Urinary bladder (tissue), 3 donors: ENCODE measurements at regions not wholly inside any gene's neighbourhood (a gene's known extent, or its start where the extent isn't known, plus 50 kb on each side); places are given as distances from the start of the nearest gene placed in this dataset.

Experiments
- DNase-seq: peaks from one replicate; pipeline ENCODE4 v3.0.0-alpha.2; 2015; ENCODE audit errors: extremely low spot score
- H3K27ac ChIP-seq: one replicate; pipeline ENCODE4 v1.5.1; 2013; ENCODE audit warnings: low read depth, mild to moderate bottlenecking, moderate library complexity
- H3K36me3 ChIP-seq: one replicate; pipeline ENCODE4 v1.6.1; 2013; ENCODE audit warnings: mild to moderate bottlenecking, moderate library complexity; ENCODE audit not compliant: insufficient read depth
- H3K4me1 ChIP-seq: one replicate; pipeline ENCODE4 v1.6.1; 2013; ENCODE audit warnings: mild to moderate bottlenecking, moderate library complexity; ENCODE audit not compliant: insufficient read depth
- H3K4me3 ChIP-seq: one replicate; pipeline ENCODE4 v1.5.1; 2013; ENCODE audit warnings: low read depth, low read length
- WGBS: extraction: QIAGEN DNeasy Blood & Tissue Kit; methylation state at CpG from one replicate; pipeline ENCODE4 v1.1.7; 2013; 5-methylcytosine and 5-hydroxymethylcytosine counted together
- donor health status: healthy with polysubstance abuse.
- donor health status: healthy.

GRCh38 chr18:22486667-22487066 is 69.0 kb upstream of the CTAGE1 start:
- DNase-seq, result no peak
- 17% methylated on average over 1 of the region's 1 CpG for WGBS
- H3K36me3 ChIP-seq, result no peaks in the 10 kb centered on the region
- H3K4me3 ChIP-seq, result no peak overlapping the region
- no peaks in the 10 kb centered on the region for H3K4me1 ChIP-seq
- no peak overlapping the region for H3K27ac ChIP-seq

DNA sequence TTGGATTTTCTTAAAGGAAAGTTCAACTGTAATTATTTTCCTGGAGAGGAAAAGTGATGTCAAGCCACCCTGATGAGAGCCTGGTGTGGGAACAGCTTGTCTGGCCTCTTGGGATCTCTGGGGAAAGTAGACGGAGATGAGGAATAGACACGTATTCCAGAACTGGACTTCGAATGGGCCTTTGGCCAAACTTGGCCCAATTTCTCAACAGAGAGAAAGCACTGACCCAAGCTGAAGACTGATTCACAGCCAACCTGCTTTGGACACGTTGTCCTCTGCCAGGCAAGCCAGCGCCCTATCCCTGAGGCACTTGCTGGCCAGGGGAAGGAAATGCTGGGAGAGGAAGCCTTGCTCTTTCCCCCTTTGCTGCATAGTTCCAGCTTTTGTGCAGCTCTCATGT is 70.8 kb upstream of the CTAGE1 start:
- no peak for DNase-seq

GRCh38 chr18:22489704-22490103 is 72.0 kb upstream of the CTAGE1 start:
- Histone ChIP-seq H3K4me1 (no peaks in the 10 kb centered on the region), H3K27ac (no peak overlapping the region), H3K36me3 (no peaks in the 10 kb centered on the region), H3K4me3 (no peak overlapping the region)
- WGBS, result 35% methylated on average over 1 of the region's 1 CpG
- no peak for DNase-seq

More for the DNA sequence above, 70.8 kb upstream of the CTAGE1 start:
- Histone ChIP-seq H3K27ac (no peak overlapping the region), H3K4me1 (no peaks in the 10 kb centered on the region), H3K36me3 (no peaks in the 10 kb centered on the region), H3K4me3 (no peak overlapping the region)
- WGBS, result 47% methylated on average over 5 of the region's 5 CpGs

DNA sequence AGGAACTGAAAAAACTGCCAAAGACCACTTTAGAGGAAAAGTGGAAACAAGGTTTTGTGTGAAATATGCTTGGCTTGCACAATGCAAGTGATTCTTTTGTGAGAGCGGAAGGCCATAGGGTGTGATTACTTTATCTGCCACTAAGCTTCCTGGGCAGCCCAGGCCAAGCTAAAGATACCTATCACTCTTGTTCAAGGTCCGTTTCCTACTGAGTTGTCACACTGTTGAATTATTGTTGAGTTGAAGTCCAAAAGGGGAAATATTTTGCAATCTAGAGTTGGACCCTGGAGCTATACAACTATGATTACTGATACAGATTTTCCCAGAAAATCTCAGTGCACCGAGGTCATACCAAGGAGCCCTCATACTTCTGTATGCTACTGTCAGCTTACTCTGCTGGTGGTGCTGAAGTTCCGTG is 72.7 kb upstream of the CTAGE1 start:
- Histone ChIP-seq H3K4me3 (no peak overlapping the region), H3K4me1 (no peaks in the 10 kb centered on the region), H3K36me3 (no peaks in the 10 kb centered on the region), H3K27ac (no peak overlapping the region)
- DNase-seq, result no peak
- 76% methylated on average over 4 of the region's 4 CpGs for WGBS

- Histone ChIP-seq H3K4me3 (no peak overlapping the region), H3K36me3 (no peaks in the 10 kb centered on the region), H3K27ac (no peak overlapping the region), H3K4me1 (no peaks in the 10 kb centered on the region)
- DNase-seq, result no peak
Measured at GRCh38 chr18:22493255-22493654, 75.5 kb upstream of the CTAGE1 start.

DNA sequence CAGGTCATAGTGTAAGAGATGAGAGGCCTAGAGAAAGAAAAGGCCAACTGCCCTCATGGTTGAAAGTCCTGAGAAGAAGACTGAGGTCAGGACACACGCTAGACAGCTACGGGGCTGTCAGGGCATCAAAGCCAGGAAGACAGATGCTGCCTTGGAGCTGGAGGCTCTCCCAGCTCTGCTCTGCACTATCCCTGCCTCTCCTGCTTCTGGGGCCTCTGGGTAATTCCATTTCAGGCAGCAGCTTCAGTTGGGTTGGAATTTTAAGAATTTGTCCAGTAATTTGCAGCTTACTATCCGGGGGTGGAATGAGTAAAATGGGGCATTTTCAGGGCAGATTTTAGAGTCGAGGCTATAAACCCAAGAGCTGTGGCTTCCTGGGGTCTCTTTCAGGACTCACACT is 76.2 kb upstream of the CTAGE1 start:
- no peaks in the 10 kb centered on the region for H3K4me1 ChIP-seq
- DNase-seq, result no peak
- H3K36me3 ChIP-seq, result no peaks in the 10 kb centered on the region
- 35% methylated on average over 4 of the region's 4 CpGs for WGBS
- H3K27ac ChIP-seq, result no peak overlapping the region
- H3K4me3 ChIP-seq, result no peak overlapping the region

- no peak overlapping the region for H3K27ac ChIP-seq
- no peak overlapping the region for H3K4me3 ChIP-seq
- no peaks in the 10 kb centered on the region for H3K4me1 ChIP-seq
- no peaks in the 10 kb centered on the region for H3K36me3 ChIP-seq
- 28% methylated on average over 2 of the region's 2 CpGs for WGBS
- DNase-seq, result no peak
Measured at GRCh38 chr18:22494771-22495170, 77.1 kb upstream of the CTAGE1 start.

DNA sequence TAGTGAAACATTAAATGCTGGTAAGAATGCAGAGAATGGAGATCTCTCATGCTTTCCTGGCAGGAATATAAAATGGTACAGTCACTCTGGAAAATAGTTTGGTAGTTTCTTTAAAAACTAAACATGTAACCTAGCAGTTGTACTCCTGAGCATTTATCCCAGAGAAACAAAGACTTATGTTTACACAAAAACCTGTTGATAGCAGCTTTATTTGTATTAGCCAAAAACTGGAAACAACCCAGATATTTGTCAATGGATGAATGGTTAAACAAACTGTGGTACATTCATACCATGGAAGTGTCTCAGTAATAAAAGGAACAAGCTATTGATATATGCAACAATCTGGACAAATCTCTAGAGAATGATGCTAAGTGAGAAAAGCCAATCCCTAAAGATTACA is 81.7 kb upstream of the CTAGE1 start:
- H3K4me3 ChIP-seq, result no peak overlapping the region
- DNase-seq, result no peak
- no peaks in the 10 kb centered on the region for H3K36me3 ChIP-seq
- H3K4me1 ChIP-seq, result no peaks in the 10 kb centered on the region
- no peak overlapping the region for H3K27ac ChIP-seq

DNA sequence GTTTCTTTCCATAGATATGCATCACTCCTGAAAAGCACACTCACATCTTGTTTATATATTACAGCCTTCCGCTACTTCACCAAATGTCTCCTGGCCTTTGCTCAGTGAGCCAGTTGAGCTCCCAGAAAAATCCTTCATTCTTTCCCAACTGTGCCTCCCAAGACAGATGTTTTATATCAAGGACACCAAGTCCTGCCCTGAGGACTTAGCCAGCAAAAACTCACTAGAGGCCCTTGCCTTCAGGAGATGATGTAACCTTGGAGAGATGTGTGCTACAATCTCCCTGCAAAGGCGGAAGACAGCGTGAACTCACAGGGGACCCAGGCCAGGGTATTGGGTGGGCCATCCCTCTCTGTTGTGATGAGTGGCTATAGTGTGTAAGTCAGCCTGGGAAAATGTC is 86.1 kb upstream of the CTAGE1 start:
- Histone ChIP-seq H3K36me3 (no peaks in the 10 kb centered on the region), H3K27ac (no peak overlapping the region), H3K4me1 (no peaks in the 10 kb centered on the region), H3K4me3 (no peak overlapping the region)
- DNase-seq, result peak; percentile 64
- WGBS, result 41% methylated on average over 3 of the region's 3 CpGs

DNA sequence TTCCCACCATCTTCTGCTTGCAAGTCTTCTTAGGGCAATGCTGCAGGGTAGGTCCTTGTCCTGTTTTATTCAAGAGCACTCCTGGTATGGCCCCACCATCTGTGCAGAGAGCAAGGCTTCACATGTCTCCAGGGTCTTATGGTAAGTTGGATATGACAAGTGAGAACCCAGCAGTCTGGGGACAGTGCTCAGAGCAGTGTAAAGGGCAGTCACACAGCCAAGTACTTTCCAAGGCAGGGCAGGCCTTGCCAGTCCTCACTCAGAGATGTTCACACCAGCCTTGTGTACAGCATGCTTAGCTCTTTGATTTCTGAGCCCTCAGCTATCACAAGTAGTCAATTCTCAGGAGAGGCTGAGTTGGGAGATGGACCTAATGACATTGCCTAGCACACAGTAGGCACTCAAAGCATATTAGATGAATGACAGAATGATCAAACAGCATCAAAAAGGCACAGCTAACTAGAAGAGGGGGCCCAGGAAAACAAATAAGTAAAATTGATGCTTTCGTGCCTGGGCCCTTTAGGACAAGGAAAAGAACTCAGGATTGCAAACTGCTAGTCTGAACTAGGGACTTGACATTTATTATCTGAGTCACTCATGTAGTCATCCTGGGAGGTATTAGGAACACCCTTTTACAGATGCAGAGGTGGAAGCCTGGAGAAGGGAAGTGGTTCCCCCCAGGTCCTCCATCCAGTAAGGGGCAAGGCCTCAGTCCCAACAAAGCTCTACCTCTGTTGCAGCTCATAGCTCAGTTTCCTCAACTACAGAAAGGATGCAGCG is 86.7 kb upstream of the CTAGE1 start:
- Histone ChIP-seq H3K4me3 (no peak overlapping the region), H3K27ac (no peak overlapping the region), H3K36me3 (no peaks in the 10 kb centered on the region), H3K4me1 (no peaks in the 10 kb centered on the region)
- DNase-seq, result no peak
- 43% methylated on average over 2 of the region's 2 CpGs for WGBS

DNA sequence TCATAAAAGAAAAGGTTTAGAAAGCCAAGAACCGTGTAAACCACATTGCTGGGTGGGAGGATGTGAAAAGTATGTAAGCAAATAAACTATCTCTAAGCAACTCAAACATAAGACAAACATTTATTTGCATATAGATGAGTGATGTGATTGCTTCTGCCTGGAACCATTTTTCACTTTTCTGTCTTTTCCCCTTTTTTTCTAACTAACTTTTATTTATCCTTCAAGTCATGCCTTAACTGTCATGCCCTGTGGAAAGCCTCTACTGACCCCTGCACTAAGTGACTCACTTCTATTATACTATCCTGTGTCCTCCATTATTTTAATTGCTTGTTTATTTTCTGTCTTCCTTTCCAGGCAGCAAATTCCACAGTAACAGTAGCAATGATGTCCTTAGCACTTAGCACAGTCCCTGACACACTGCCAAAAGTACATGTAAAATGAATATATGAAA is 87.5 kb upstream of the CTAGE1 start:
- no peak for DNase-seq
- H3K27ac ChIP-seq, result no peak overlapping the region
- 23% methylated on average over 1 of the region's 1 CpG for WGBS
- no peak overlapping the region for H3K4me3 ChIP-seq
- no peaks in the 10 kb centered on the region for H3K4me1 ChIP-seq
- no peaks in the 10 kb centered on the region for H3K36me3 ChIP-seq

GRCh38 chr18:22507055-22507454 is 89.3 kb upstream of the CTAGE1 start:
- DNase-seq, result no peak
- 86% methylated on average over 2 of the region's 2 CpGs for WGBS
- H3K4me3 ChIP-seq, result no peak overlapping the region

GRCh38 chr18:22509423-22509822 is 91.7 kb upstream of the CTAGE1 start:
- 0% methylated on average over 1 of the region's 1 CpG for WGBS
- H3K27ac ChIP-seq, result no peak overlapping the region
- no peaks in the 10 kb centered on the region for H3K36me3 ChIP-seq
- H3K4me3 ChIP-seq, result no peak overlapping the region
- DNase-seq, result no peak
- H3K4me1 ChIP-seq, result no peaks in the 10 kb centered on the region

More at GRCh38 chr18:22507055-22507454, 89.3 kb upstream of the CTAGE1 start:
- no peaks in the 10 kb centered on the region for H3K4me1 ChIP-seq
- no peaks in the 10 kb centered on the region for H3K36me3 ChIP-seq
- H3K27ac ChIP-seq, result no peak overlapping the region

DNA sequence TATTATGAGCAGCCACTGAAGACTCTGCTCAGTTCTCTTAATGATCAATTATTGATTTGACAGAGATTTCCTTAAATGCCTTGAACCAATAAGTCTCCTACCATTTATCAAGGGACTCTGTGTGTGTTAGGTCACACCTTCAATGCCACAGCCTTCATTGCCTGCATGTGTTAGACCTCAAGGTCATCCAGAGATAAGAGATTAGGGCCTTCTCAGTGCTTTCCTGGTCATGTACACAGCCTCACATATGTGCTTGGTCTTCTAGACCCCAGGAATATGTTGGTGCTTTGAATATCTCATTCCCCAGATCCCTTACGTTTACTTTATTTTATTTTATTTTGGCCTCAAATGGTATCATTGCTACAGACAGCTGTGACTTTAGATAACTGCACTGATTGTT is 93.0 kb upstream of the CTAGE1 start:
- Histone ChIP-seq H3K4me1 (no peaks in the 10 kb centered on the region), H3K36me3 (no peaks in the 10 kb centered on the region), H3K4me3 (no peak overlapping the region), H3K27ac (no peak overlapping the region)
- WGBS, result 75% methylated on average over 1 of the region's 1 CpG
- DNase-seq, result no peak
